PFSK-1 (cell line): ENCODE measurements at regions not wholly inside any gene's neighbourhood (a gene's known extent, or its start where the extent isn't known, plus 50 kb on each side); places are given as distances from the start of the nearest gene placed in this dataset.

Experiments used
- FOXP2 ChIP-seq: optimal IDR thresholded peaks from 2 replicates; pipeline ENCODE3; 2011; ENCODE audit warnings: borderline replicate concordance, control low read depth, inconsistent platforms; ENCODE audit not compliant: insufficient read depth; ENCODE audit errors: extremely low read length, extremely low read depth
- POLR2AphosphoS5 ChIP-seq: IDR thresholded peaks from 2 replicates; pipeline ENCODE4 v1.6.1; 2012; ENCODE audit warnings: low read depth, mild to moderate bottlenecking, control low read depth, low read length, moderate library complexity
- SIN3A ChIP-seq: IDR thresholded peaks from 2 replicates; pipeline ENCODE4 v1.6.1; 2012; ENCODE audit warnings: mild to moderate bottlenecking, low read length, moderate library complexity, borderline replicate concordance; ENCODE audit not compliant: insufficient read depth
- TAF1 ChIP-seq: IDR thresholded peaks from 2 replicates; pipeline ENCODE4 v1.6.1; 2012; ENCODE audit warnings: low read length, control low read depth, borderline replicate concordance; ENCODE audit not compliant: insufficient read depth
- TF ChIP-seq, protein P1 (sequence below), 2 experiments: IDR thresholded peaks; 2 replicates each; pipeline versions ENCODE4 v1.6.1 to v1.8.0; 2011 to 2012; ENCODE audit warnings: low read depth in 2 of 2, low read length in 2 of 2, control low read depth in 1 of 2, inconsistent platforms in 1 of 2, mild to moderate bottlenecking in 1 of 2, moderate library complexity in 1 of 2; ENCODE audit not compliant: insufficient read depth in 1 of 2

DNA sequence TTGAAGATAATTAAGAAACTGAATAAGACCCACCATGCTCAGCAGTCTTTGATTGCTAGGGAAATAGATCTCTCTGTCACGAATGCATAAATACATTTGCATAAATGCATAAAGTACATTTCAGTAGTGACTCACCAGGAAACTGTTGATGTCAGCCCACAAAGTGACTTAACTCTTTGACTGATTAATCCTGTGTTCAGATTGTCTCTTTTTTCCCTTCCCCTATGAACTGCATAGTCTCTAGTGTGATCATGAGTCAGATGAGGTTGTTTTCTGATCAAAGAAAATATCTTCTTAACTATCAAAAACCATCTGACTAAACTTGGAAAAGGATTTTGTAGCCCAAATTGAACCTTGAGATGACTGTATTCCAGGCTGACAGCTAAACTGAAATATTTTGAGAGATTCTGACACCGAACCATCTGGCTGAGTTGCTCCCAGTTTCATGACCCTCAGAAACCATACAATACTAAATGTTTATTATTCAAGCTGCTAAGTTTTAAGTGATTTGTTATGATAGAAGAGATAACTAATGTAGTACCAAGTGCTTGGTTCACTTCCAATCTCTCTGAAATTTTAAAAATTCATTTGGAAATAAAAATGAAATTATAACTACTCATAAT, 1381.5 kb upstream of the AGA start:
- TF ChIP-seq FOXP2 (no peak), POLR2AphosphoS5 (no peak), SIN3A (no peak), TAF1 (no peak)
- TF ChIP-seq, protein P1, sequence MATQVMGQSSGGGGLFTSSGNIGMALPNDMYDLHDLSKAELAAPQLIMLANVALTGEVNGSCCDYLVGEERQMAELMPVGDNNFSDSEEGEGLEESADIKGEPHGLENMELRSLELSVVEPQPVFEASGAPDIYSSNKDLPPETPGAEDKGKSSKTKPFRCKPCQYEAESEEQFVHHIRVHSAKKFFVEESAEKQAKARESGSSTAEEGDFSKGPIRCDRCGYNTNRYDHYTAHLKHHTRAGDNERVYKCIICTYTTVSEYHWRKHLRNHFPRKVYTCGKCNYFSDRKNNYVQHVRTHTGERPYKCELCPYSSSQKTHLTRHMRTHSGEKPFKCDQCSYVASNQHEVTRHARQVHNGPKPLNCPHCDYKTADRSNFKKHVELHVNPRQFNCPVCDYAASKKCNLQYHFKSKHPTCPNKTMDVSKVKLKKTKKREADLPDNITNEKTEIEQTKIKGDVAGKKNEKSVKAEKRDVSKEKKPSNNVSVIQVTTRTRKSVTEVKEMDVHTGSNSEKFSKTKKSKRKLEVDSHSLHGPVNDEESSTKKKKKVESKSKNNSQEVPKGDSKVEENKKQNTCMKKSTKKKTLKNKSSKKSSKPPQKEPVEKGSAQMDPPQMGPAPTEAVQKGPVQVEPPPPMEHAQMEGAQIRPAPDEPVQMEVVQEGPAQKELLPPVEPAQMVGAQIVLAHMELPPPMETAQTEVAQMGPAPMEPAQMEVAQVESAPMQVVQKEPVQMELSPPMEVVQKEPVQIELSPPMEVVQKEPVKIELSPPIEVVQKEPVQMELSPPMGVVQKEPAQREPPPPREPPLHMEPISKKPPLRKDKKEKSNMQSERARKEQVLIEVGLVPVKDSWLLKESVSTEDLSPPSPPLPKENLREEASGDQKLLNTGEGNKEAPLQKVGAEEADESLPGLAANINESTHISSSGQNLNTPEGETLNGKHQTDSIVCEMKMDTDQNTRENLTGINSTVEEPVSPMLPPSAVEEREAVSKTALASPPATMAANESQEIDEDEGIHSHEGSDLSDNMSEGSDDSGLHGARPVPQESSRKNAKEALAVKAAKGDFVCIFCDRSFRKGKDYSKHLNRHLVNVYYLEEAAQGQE (IDR thresholded peaks at IDR 0.05; ENCODE audit: insufficient read depth in 1 of 2, low read depth in 2 of 2, low read length in 2 of 2): no peak
